NCI-H446 treated with DMSO at 0.1 percent for 48 hours (cell line): ENCODE measurements at regions not wholly inside any gene's neighbourhood (a gene's known extent, or its start where the extent isn't known, plus 50 kb on each side); places are given as distances from the start of the nearest gene placed in this dataset.
"Not testable (repeated sequence)": the region's sequence is repeated elsewhere in the genome, so short reads cannot be mapped to it uniquely, and the experiment has no call there.

Experiments used
- DNase-seq: peaks from one replicate; lab custom pipeline; 2025; lab: John Stamatoyannopoulos, UW

DNA sequence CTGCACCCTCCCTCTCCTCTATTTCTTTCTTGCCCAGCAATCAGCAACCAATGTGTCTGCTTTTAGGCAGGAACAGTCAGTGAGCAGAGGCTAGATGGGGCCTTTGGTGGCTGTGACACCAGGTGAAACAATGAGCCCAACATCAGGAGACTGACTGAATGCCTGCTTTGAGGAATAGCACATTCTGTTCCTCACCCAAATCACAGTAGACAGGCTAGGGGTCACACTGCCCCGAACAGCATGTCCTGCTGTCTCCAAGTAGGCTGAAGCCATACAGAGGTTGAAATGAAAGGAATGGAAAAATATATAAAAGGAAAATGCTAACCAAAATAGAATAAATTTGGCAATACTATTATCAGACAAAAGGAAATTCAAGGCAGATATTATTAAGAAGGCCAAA, 122.5 kb upstream of the GDNF start:
- DNase-seq: no peak

DNA sequence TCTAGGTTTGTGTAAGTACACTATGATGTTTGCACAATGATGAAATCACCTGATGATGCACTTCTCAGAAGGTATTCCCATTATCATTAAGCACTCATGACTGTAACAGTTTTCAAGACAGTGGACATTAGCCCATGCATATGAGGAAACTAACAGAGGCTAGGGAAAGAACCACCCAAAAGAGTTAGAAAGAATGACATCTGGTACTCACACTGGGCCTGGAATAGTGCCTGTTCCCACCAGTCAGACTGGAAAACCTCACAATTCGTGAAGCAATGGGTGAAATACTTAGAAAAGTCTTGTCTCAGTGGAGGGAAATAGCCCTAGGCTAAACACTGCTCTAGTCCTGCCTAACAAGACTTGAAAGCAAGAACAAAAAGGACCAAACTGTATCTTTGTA, 117.4 kb upstream of the GDNF start:
- no peak for DNase-seq

DNA sequence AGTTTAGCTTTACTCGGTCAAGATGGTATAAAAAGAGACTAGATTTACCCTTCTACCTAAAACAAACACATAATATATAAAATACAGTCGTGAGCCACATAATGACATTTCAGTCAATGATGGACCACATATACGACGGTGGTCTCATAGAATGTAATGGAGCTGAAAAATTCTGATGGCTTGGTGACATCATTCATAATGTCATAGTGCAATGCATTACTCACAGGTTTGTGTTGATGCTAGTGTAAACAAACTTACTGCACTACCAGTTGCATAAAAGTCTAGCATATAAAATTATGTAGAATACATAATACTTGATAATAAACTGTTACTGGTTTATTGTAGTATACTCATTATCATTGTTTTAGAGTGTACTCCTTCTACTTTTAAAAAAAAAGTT, 115.9 kb upstream of the GDNF start:
- no peak for DNase-seq

DNA sequence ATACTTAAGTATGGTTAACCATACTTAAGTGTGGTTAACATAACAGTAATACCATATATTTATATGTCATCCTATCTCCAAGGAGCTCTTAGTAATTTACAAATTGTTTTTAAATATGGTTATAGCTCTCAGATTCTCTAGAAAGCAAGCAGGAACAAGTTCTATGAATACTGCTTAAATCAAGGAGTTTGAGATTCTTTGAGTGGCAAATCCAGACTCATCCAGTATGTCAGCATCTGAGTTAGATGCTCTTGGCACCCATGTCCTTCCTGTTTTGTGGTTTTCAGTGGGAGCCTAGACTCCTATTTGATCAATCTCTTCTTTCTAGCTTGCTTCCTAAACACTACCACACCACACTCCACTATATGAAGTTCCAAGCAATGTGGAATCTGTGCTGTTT, 114.7 kb upstream of the GDNF start:
- DNase-seq: no peak

DNA sequence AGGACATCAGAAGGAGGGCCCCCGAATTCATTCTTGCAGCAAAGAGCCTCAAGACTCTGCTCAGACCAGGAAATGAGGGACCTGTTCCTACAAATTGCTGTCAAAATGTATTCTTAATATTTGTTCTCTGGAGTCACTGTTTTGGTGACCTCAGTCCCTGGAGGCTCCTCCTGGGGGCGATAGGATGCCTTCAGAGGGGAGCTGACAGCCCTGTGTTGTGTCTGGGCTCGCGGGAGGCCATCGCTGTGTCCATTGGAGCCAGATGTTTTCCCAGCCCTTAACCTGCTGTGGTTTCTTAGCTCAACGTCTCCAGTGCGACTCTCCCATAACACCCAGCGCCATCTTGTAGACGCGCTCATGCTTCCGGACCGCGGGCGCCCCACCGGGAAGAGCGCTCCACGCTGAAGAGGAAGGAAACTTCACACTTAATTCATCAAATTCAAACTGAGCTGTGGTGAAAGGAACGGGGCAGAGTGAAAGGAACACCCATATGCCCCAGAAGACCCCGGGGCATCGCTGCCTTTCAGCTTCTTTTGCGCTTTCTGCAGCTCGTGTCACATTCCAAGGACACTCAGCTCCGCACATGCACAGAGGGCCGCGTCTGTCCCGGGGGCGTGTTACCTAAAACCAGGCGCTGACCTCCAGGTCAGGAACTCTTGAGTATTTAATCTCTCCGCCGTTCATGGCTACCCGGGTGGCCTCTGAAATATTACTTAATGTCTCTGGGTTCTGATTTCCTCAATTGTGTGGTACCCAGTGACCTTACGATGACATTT, 112.3 kb upstream of the GDNF start:
- DNase-seq: no peak

DNA sequence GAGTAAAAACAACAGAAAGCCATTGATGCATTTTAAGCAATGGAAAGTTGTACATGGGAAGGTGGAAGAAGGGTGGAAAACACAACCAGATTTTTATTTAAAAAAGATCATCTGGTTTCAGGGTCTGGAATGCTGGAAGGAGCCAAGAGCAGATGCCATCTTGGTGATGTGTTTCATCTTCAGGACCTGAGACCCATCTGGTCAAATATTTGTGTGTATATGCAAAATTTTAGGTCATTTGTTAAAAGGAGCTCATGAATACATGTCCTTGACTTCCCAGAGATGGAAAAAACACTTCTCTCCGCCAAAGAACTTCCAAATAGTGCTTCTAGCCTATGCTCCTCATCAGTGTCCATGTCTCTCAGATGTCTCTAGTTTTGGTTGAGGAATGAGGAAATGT, 110.6 kb upstream of the GDNF start:
- DNase-seq: peak; percentile 41

DNA sequence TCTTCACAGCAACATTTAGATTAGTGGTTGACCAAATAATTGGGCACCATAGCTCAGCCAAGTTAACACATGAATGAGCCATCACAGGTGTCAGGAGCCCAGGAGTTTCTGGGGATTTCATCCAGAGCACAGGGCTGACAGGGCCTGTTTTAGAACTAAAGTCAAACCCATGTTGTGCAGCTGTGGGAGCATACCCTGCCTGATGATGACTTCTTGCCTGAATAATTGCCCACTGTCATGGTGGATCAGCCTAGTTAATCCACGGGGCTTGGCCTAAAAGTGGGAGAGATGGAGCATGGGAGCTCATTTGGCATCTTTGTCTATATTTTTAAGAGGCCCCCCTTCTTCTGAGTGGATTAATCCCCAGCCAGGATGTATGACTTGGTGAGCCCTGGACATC, 105.6 kb upstream of the GDNF start:
- DNase-seq: no peak

DNA sequence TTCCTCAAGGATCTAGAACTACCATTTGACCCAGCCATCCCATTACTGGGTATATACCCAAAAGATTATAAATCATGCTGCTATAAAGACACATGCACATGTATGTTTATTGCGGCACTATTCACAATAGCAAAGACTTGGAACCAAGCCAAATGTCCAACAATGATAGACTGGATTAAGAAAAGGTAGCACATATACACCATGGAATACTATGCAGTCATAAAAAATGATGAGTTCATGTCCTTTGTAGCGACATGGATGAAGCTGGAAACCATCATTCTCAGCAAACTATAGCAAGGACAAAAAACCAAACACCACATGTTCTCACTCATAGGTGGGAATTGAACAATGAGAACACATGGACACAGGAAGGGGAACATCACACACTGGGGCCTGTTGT, 103.3 kb upstream of the GDNF start:
- DNase-seq: not testable (repeated sequence)

DNA sequence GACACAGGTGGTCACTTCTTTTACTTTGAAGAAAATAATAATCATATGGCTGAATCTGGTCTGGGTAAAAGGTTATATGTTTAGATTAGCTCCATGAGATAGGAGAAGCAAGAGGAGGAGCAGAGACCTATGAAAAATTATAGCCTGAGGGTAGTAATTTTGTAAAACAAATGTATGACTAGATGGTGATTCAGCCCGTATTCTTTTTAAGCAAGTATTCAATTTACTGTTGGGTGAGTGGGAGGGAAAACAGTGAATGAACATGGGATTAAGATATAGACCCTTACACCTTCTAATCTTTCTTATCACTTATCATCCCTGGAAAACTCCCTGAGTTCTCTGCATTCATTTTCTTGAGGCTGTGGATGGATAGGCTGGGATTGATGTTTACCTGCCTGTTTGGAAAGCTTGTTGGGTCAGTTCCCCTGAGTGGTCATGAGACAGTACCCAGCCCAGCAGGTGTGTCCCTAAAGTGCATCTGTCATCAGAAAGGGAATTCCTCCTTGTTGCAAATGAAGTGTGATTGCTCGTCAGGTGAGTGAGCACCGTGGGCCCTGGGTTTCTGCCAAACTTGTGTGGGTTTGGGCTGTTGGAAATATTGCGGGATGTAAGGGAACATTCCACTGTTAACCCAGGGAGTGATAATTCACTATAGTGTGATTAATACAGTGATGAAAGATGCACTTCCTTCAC, 101.2 kb upstream of the GDNF start:
- DNase-seq: no peak

DNA sequence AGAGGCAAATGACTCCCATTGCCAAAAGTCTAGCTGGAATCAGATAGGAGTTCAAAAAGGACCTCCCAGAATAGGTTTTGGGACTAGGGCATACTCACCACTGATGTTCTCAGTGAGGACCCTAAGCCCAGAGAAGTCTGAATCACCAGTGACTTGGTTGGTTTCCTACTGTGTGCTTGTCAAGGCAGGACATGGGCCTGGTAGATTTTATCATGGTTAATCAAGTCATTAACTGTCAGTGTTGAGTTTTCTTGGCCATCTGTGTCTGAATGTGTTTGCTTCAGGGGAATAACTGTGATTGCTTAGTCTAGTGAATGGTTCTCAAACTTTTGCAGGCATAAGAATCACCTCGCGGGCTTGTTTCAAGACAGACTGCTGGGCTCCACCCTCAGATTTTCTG, 99.0 kb upstream of the GDNF start:
- DNase-seq: no peak

DNA sequence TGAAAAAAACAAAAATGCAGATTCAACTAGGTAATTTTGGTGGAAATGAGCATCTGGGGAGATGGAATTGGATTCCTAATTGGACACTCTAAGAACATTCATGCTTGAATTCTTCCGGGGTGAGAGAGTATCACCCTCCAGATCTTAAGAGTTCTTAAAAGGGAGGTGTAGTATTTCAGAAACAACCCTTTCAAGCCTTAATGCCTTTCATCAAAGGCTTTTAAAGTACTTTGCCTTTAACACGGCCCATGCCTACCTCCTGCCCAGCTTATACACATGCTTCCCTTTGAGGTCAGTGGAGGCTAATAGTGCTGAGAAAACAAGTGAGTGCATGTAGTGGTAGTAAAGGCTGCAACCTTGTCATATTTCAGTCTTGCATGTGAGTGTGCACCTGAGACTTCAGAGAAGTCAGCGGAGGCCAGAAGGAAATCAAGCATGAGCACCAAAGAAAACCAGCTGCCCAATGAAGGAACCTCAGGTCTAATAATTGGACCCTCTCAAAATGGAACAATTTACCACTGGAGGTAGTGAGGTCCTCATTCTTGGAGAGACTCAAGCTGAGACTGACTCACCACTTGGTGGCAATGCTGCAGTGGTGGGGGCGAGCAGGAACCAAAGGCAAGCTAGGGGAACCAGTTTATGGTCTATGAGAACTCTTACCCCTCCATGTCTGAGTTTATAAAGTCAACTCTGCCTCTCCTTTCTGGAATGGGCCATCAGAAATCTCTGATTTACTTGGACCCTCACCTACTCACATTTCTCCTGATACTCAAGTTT, 98.4 kb upstream of the GDNF start:
- DNase-seq: no peak

DNA sequence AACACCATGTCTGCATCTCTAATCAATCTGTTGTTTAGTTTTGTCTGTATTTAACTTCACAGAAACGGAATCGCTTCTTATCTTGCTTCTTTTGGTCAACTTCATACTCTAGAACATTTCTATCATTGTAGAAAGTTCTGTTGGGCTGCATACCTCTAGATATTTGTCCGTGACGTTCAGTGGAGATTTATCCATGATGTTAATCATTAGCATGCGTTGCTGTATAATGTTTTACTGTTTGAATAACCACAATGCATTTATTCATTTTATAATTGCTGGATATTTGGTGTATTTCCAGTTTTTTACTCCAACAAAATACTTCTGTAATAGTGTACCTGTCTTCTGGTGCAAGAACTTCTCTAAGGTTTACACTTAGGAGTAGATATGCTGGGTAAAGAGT, 96.2 kb upstream of the GDNF start:
- DNase-seq: no peak

DNA sequence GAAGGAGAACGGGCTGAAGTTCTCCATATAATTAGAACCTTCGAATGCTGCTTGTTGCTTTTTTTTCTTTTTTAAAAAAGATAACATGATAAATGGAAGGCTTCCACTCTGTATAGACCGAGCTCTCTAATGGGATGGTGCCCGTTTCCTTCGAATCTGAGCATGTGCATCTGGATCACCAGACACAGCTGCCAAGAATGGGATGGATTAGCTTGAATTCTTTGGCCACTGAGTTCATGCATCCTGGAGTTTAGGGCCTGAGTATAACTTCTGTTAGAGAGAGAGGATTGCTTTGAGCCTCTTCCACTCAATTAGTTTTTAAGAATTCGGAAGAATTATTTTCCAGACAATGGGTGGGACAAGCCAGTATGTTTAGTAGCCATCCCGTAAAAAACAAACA, 93.7 kb upstream of the GDNF start:
- peak; percentile 23 for DNase-seq

DNA sequence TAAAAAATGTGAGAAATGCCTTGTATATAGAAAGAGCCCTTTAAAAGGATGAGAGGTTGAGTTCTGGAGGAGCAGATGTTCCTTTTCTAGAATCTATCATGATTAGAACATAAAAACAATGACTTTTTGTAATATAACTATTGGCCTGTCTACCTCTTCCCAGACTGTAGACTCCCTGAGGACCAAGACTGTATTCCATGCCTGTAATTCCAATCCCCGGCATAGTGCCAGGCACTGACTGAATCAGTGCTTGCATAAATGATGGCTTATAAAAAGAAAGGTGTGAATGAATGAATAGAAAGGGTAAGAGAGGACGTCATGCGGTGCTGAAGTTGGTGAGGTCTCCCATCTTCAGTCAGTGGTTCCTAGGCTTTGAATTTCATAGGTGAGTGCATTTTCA, 92.6 kb upstream of the GDNF start:
- DNase-seq: no peak

DNA sequence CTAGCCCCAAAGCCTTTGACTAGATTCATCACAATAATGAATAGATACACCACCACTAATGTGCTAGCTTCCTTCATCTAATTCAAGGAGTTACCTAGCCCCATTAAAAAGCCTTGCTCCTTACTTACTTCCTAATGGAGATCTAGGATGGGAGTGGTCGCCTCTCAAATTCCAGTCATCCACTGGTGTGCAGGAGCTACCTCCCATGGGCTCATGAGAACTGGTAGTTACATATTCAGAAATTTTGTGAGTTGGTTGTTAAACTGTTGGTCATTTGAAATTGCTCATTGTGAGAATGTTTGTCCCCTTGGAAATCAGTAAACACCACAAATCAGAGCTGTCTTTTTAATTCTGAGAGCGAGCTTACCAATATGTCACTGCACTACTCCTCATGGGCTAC, 91.7 kb upstream of the GDNF start:
- no peak for DNase-seq

DNA sequence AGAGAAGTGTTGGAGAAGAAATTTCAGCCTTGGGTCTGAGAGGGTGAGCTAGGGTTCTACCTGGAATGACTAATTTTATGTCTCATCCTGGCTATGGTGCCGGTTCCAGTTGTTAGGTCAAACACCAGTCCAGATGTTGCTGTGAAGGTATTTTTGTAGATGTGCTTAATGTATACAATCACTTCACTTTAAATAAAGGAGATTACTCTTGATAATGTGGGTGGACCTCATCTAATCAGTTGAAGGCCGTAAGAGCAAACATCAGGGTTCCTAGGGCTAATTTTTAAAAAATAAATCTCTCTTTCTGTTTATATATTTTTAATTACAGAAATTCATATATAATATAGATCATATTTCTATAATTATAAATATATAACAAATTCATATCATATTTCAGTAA, 90.5 kb upstream of the GDNF start:
- DNase-seq: no peak

DNA sequence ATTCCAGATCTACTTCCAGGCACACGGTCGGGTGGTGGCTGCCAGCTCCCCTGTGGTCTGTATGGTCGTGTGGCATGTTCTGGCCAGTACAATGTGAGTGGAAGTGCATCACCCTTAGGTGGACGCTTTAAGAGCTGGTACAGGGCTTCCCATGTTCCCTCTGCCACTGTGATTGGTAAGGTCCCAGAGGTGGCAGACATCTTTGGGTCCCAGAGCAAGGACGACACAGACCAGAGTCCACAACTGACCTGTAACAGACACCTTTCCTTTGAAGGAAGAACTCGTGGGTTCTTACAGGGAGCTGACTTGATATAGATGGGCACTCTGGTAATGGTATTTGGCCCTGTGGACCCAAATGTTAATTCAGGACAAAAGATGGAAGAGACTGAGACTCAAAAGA, 90.0 kb upstream of the GDNF start:
- DNase-seq: no peak

DNA sequence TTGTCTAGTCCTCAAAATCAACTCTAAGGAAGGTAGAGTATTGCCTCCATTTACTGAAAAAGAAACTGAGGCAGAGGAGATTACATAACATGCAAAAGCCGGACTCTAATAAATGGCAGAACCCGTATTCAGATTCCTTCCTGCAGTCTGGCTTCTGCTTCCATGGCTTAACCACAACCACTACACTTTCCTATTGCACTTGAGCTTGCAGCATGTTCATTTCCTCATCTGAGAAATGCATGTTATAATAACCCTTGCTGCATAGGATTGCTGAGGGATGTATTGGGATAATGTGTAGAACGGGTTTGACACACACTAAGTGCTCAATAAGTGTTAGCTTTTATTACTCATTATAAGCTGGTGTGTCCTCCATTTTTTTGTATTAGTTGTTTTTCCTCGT, 87.9 kb upstream of the GDNF start:
- DNase-seq: not testable (repeated sequence)

DNA sequence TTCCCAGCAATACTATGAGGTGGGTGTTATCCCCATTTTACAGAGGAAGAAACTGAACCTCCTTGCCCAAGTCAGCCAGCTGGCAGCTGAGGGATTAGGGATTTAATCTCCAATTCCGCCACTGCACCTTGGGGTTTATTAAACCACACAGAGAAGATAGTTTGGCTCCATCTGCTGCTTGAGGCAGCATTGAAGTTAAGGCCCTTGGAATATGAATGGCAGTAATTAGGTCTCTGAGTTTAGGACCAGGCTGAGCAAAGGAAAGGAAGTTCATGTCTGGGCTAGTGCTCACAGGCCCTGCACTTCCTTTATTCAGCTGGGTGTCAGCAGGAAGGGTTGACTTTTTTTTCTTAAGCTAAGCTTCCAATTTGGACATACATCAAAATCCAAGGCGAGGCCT, 86.9 kb upstream of the GDNF start:
- DNase-seq: no peak

DNA sequence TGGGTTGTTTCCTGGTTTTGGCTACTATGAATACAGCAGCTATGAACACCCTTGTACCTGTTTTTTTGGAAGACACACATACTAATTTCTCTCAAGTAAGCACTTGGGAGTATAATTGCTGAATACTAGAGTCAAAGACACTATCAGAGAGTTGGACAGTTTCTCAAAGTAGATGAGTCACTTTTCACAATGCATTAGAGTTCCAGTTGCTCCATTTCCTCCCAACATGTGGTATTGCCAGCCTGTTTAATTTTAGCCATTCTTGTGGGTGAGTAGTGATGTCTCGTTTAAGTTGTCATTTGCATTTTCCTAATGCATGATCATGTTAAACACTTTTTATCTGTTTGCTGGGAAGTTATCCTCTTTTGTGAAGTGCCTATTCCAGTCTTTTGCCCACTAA, 81.6 kb upstream of the GDNF start:
- no peak for DNase-seq

DNA sequence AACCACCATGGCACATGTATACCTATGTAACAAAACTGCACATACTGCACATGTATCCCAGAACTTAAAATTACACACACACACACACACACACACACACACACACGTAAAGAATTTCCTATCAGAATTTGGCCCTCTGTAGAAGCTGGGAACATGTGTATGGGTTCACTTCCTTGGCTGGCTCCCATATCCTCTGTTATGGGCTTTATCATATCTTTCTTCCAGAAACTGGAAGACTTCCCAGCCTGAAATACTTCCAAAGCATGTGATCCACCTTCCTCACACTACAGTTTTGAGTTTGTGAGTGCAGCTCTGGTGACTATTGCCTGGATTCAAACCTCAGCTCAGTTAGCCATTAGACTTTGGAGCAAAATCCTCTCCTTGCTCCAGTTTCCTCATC, 78.6 kb upstream of the GDNF start:
- no peak for DNase-seq

DNA sequence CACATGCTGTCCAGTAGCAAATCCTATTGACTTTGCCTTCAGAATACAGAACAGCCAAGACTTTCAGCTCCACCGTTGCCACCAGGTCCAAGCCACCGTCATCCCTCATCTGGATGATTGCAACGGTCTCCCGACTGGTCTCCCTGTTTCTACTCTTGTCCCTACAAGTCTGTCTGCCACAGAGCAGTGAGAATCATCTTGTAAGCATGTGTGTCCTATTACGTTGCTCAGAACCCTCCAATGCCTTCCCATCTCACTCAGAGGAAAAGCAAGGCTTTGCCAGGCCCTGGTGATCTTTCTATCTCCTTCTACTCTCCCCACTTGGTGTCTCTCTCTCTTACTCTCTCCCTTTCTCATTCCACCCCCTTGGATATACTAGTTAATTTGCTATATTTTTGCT, 76.7 kb upstream of the GDNF start:
- DNase-seq: no peak

DNA sequence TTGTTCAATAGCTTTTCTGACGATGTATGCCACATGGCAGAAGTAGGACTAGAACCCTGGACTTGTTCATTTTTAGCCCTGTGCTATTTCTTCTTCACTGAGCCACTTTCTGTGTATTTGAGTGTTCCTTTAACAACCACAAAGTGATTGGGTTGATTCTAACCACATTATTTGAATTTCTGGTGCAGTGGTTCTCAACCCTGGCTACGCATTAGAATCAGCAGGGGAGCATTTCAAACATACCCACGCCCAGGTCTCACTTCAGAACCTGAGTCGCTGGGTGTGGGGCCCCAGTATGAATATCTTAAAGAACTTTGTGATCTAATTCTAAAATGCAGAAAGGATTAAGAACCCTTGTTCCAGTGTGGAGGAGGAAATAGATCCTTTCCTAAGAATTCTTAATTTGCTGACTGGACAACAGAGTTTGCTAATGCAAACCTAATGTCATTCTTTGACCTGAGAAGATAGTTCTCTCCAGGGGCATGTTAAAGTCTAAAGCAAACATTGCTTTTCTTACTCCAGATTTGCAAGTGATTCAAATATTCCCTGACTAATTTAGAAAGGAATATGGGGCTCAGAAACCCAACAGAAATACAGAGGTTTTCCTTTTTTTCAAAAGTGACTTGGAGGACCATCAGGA, 75.4 kb upstream of the GDNF start:
- no peak for DNase-seq
